Pancreas (tissue), 10 donors: ENCODE measurements at regions not wholly inside any gene's neighbourhood (a gene's known extent, or its start where the extent isn't known, plus 50 kb on each side); places are given as distances from the start of the nearest gene placed in this dataset.

ENCODE experiments used
- ATAC-seq, 4 donors: fragments of 200-7000 bp; cut with Tn5 transposase; one replicate each; pipeline versions ENCODE4 v1.8.0 to v1.9.1; 2020; ENCODE audit warnings: mild to moderate bottlenecking in 4 of 4, moderate library complexity in 4 of 4
- DNase-seq, 6 donors: peaks; one replicate each; pipeline ENCODE4 v3.0.0-alpha.2; 2020
- FAIRE-seq: peaks from 2 replicates; lab custom pipeline; 2012; peaks lifted over from hg19 to GRCh38; lab: Jason Lieb, UNC
- H3K27ac ChIP-seq, 4 donors: fragments of 200-600 bp; sonication (generic); 1 replicate in 3 of 4; 2 replicates in 1 of 4; pipeline versions ENCODE4 v1.5.0 to v1.8.0; 2020
- H3K27me3 ChIP-seq, 4 donors: fragments of 200-600 bp; one replicate each; pipeline ENCODE4 v1.8.0; 2021
- H3K36me3 ChIP-seq, 3 donors: fragments of 200-600 bp; sonication (generic) in 1 of 3; one replicate each; pipeline versions ENCODE4 v1.5.0 to v1.8.0; 2020 to 2021
- H3K4me1 ChIP-seq, 3 donors: fragments of 200-600 bp; one replicate each; pipeline ENCODE4 v1.8.0; 2021
- H3K4me3 ChIP-seq, 4 donors: fragments of 200-600 bp; sonication (generic) in 2 of 4; one replicate each; pipeline versions ENCODE4 v1.5.0 to v1.8.0; 2020 to 2021
- H3K9me3 ChIP-seq, 4 donors: fragments of 200-600 bp; one replicate each; pipeline ENCODE4 v1.8.0; 2021
- CTCF ChIP-seq, 4 donors: fragments of 200-600 bp; sonication (generic) in 3 of 4; IDR thresholded peaks; one replicate each; pipeline versions ENCODE4 v1.5.0 to v1.8.0; 2021; ENCODE audit warnings: antibody characterized with exemption in 4 of 4
- WGBS, 2 donors: extraction: QIAGEN DNeasy Blood & Tissue Kit; methylation state at CpG; one replicate each; pipeline ENCODE4 v1.1.7; 2013; 5-methylcytosine and 5-hydroxymethylcytosine counted together
- intact Hi-C, 3 donors: fragments of 100-400 bp; cut with DNase I; formaldehyde crosslinking; loops; one replicate each; pipeline versions ENCODE4 v1.11.1 to v1.14.2; 2022
- donor health status: healthy with polysubstance abuse.
- donor health status: DM: no; HTN: no; CAD: no; lungs with moderate emphysema.
- donor health status: DM: no; HTN: no; CAD: no.
- donor health status: control.
- donor health status: control.
- donor health status: Bipolar disorder and iron deficiency.
- donor health status: DM: yes; HTN: yes; CAD: no.
- donor health status: DM: no; HTN: no; CAD: no.
- donor health status: DM: no; HTN: no; CAD: no.
- donor health status: DM: yes; HTN: yes; CAD: no.

- DNase-seq (peak in 2 of 6 donors; percentile 11 to 37), ATAC-seq (no peak), FAIRE-seq (no peak)
- H3K4me1 ChIP-seq, result no peaks in the 10 kb centered on the region
- no peak overlapping the region for H3K27ac ChIP-seq
- 67 to 73% methylated on average over 15 of the region's 15 CpGs for WGBS, 2 donors
- no peaks in the 10 kb centered on the region for H3K36me3 ChIP-seq
- no peaks in the 10 kb centered on the region for H3K9me3 ChIP-seq
- intact Hi-C loops, result no loop called here
- no peak for TF ChIP-seq CTCF (IDR thresholded peaks at IDR 0.05)
- H3K4me3 ChIP-seq, result no peak overlapping the region
- H3K27me3 ChIP-seq, result no peaks in the 10 kb centered on the region
Measured at GRCh38 chr11:69941546-69942332, 122.5 kb upstream of the FGF3 start.

GRCh38 chr11:69942333-69942820 is 123.2 kb upstream of the FGF3 start:
- TF ChIP-seq CTCF (IDR thresholded peaks at IDR 0.05), result no peak
- Histone ChIP-seq H3K4me1 (no peaks in the 10 kb centered on the region), H3K27me3 (no peaks in the 10 kb centered on the region), H3K4me3 (no peak overlapping the region), H3K27ac (no peak overlapping the region), H3K9me3 (no peaks in the 10 kb centered on the region), H3K36me3 (no peaks in the 10 kb centered on the region)
- DNase-seq (no peak), ATAC-seq (no peak), FAIRE-seq (no peak)
- WGBS, 2 donors, result 62% methylated on average over 9 of the region's 9 CpGs
- intact Hi-C loops, result no loop called here

GRCh38 chr11:69943066-69943465 is 123.8 kb upstream of the FGF3 start:
- no peak overlapping the region for H3K27ac ChIP-seq

GRCh38 chr11:69943506-69943905 is 124.3 kb upstream of the FGF3 start:
- no peak overlapping the region for H3K27ac ChIP-seq
- 64 to 68% methylated on average over 11 of the region's 11 CpGs for WGBS, 2 donors
- intact Hi-C loops, result no loop called here
- no peak for TF ChIP-seq CTCF (IDR thresholded peaks at IDR 0.05)
- H3K27me3 ChIP-seq, result no peaks in the 10 kb centered on the region
- ATAC-seq, result no peak
- no peaks in the 10 kb centered on the region for H3K4me1 ChIP-seq
- FAIRE-seq, result no peak
- no peaks in the 10 kb centered on the region for H3K36me3 ChIP-seq
- no peak overlapping the region for H3K4me3 ChIP-seq
- H3K9me3 ChIP-seq, result no peaks in the 10 kb centered on the region
- DNase-seq, result no peak

More at GRCh38 chr11:69943066-69943465, 123.8 kb upstream of the FGF3 start:
- ATAC-seq (peak in 1 of 4 donors; percentile 31), DNase-seq (peak in 1 of 6 donors; percentile 31), FAIRE-seq (no peak)
- intact Hi-C loops, result no loop called here
- H3K4me1 ChIP-seq, result no peaks in the 10 kb centered on the region
- H3K36me3 ChIP-seq, result no peaks in the 10 kb centered on the region
- H3K27me3 ChIP-seq, result no peaks in the 10 kb centered on the region
- H3K4me3 ChIP-seq, result no peak overlapping the region
- TF ChIP-seq CTCF (IDR thresholded peaks at IDR 0.05), result no peak
- no peaks in the 10 kb centered on the region for H3K9me3 ChIP-seq
- 64 to 69% methylated on average over 6 of the region's 6 CpGs for WGBS, 2 donors
